Nephron (organoid): ENCODE measurements at regions not wholly inside any gene's neighbourhood (a gene's known extent, or its start where the extent isn't known, plus 50 kb on each side); places are given as distances from the start of the nearest gene placed in this dataset.
A peak's percentile ranks its signal among the peaks of the same experiment; 100 is the strongest.

Experiments used
- H3K27ac Mint-ChIP-seq, 3 experiments: 2 replicates each; pipeline ENCODE4 v1.8.0; 2020; ENCODE audit warnings: mixed read lengths in 3 of 3, mild to moderate bottlenecking in 2 of 3, moderate library complexity in 1 of 3
- H3K27me3 Mint-ChIP-seq: 2 replicates; pipeline ENCODE4 v1.8.0; 2021; ENCODE audit warnings: low read depth, mild to moderate bottlenecking, moderate library complexity, mixed read lengths
- H3K36me3 Mint-ChIP-seq: 2 replicates; pipeline ENCODE4 v1.8.0; 2020; ENCODE audit warnings: low read depth, mixed read lengths
- H3K4me1 Mint-ChIP-seq: 2 replicates; pipeline ENCODE4 v1.8.0; 2020; ENCODE audit warnings: mixed read lengths
- H3K4me3 Mint-ChIP-seq, 3 experiments: 2 replicates each; pipeline ENCODE4 v1.8.0; 2020; ENCODE audit warnings: mild to moderate bottlenecking in 3 of 3, mixed read lengths in 3 of 3, moderate library complexity in 2 of 3
- H3K9me3 Mint-ChIP-seq: 2 replicates; pipeline ENCODE4 v1.8.0; 2020; ENCODE audit warnings: mixed read lengths
- TF ChIP-seq, protein P1 (sequence below), 3 experiments: fragments of 200-600 bp; sonication (generic); IDR thresholded peaks; one replicate each; pipeline ENCODE4 v1.5.0; 2021; ENCODE audit warnings: antibody characterized with exemption in 3 of 3; ENCODE audit not compliant: unreplicated experiment in 3 of 3

DNA sequence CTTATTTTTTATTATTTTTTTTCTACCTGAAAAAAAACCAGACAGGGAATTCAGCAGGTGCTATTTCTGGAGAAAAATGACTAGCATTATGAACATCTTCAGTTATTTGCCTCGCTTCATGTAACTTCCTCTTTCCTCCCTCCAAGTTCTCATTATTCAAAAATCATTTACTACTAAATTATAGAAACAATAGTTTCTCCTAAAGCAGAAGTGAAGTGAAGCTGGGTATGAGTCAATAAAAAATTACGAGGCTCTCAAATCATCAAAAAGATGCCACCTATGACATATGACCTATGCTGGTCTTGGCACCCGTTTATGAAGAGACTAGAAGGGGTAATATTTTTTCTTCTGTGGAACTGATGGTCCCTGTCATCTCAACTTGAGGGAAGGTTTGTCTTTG is 145.0 kb upstream of the AADAT start:
- TF ChIP-seq, protein P1, sequence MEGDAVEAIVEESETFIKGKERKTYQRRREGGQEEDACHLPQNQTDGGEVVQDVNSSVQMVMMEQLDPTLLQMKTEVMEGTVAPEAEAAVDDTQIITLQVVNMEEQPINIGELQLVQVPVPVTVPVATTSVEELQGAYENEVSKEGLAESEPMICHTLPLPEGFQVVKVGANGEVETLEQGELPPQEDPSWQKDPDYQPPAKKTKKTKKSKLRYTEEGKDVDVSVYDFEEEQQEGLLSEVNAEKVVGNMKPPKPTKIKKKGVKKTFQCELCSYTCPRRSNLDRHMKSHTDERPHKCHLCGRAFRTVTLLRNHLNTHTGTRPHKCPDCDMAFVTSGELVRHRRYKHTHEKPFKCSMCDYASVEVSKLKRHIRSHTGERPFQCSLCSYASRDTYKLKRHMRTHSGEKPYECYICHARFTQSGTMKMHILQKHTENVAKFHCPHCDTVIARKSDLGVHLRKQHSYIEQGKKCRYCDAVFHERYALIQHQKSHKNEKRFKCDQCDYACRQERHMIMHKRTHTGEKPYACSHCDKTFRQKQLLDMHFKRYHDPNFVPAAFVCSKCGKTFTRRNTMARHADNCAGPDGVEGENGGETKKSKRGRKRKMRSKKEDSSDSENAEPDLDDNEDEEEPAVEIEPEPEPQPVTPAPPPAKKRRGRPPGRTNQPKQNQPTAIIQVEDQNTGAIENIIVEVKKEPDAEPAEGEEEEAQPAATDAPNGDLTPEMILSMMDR (IDR thresholded peaks at IDR 0.05; ENCODE audit: unreplicated experiment in 3 of 3), result no peak
- H3K36me3 Mint-ChIP-seq, result no peaks in the 10 kb centered on the region
- no peaks in the 10 kb centered on the region for H3K27me3 Mint-ChIP-seq
- H3K27ac Mint-ChIP-seq, result no peak overlapping the region
- peaks cover 9% of the 10 kb centered on the region for H3K4me1 Mint-ChIP-seq
- no peak overlapping the region for H3K4me3 Mint-ChIP-seq
- H3K9me3 Mint-ChIP-seq, result no peaks in the 10 kb centered on the region

DNA sequence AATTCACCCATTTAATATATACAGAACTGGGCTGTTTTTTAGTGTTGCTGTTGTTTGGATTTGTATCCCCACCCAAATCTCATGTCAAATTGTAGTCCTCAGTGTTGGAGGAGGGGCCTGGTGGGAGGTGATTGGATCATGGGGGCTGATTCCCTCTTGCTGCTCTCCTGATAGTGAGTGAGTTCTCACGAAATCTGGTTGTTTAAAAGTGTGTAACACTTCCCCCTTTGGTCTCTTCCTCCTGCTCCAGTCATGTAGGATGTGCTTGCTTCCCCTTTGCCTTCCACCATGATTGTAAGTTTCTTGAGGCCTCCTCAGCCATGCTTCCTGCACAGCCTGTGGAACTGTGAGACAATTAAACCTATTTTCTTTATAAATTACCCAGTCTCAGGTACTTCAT is 141.6 kb upstream of the AADAT start:
- Mint-ChIP-seq H3K4me3 (no peak overlapping the region), H3K27ac (no peak overlapping the region), H3K27me3 (no peaks in the 10 kb centered on the region), H3K36me3 (no peaks in the 10 kb centered on the region), H3K9me3 (no peaks in the 10 kb centered on the region), H3K4me1 (peaks cover 24% of the 10 kb centered on the region)
- TF ChIP-seq, protein P1 (IDR thresholded peaks at IDR 0.05; ENCODE audit: unreplicated experiment in 3 of 3), result no peak

DNA sequence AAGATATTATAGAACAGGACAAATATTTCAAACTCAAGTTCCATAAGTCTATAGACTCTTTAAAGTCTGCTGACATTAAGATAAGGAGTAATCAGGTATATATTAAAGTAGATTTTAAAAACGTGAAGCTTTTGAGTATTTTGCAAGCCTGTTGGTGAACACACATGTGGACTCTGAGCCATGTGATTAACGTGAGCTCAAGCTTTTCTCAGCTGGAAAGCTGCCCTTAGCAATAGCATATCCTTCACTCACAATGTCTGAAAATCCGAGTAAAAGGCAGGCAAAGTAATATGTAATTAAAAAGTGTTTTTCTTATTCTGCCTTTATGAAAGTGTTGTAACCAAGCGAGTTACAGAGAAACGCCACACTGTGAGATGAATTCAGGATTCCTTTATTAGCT is 140.5 kb upstream of the AADAT start:
- peaks cover 24% of the 10 kb centered on the region for H3K4me1 Mint-ChIP-seq

DNA sequence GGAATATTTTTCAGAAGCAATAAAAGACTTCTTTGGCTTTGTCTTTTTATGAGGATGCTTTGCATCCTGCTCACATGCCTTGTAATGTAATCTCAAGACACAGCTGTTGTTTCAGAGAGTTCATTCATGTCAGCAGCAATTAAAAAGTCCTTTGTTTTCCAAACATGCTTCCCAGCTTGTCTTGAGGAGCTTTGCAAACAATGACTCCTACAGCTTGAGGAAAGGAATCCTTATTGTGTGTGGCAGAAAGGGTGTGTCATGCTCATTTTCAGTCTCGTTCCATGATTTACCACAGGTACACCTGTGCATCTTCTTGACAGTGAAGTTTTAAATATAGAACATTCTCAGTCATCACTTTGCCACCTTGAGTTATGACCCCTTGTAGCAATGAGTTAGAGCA is 139.2 kb upstream of the AADAT start:
- no peaks in the 10 kb centered on the region for H3K27me3 Mint-ChIP-seq
- TF ChIP-seq, protein P1 (IDR thresholded peaks at IDR 0.05; ENCODE audit: unreplicated experiment in 3 of 3), result no peak
- peaks cover 24% of the 10 kb centered on the region for H3K4me1 Mint-ChIP-seq
- H3K36me3 Mint-ChIP-seq, result no peaks in the 10 kb centered on the region
- H3K27ac Mint-ChIP-seq, result peak overlapping the region in 1 of 3 experiments; percentile 48
- H3K9me3 Mint-ChIP-seq, result no peaks in the 10 kb centered on the region
- no peak overlapping the region for H3K4me3 Mint-ChIP-seq

More for the DNA sequence above, 140.5 kb upstream of the AADAT start:
- no peaks in the 10 kb centered on the region for H3K27me3 Mint-ChIP-seq
- no peak overlapping the region for H3K27ac Mint-ChIP-seq
- TF ChIP-seq, protein P1 (IDR thresholded peaks at IDR 0.05; ENCODE audit: unreplicated experiment in 3 of 3), result no peak
- H3K36me3 Mint-ChIP-seq, result no peaks in the 10 kb centered on the region
- no peak overlapping the region for H3K4me3 Mint-ChIP-seq
- no peaks in the 10 kb centered on the region for H3K9me3 Mint-ChIP-seq

DNA sequence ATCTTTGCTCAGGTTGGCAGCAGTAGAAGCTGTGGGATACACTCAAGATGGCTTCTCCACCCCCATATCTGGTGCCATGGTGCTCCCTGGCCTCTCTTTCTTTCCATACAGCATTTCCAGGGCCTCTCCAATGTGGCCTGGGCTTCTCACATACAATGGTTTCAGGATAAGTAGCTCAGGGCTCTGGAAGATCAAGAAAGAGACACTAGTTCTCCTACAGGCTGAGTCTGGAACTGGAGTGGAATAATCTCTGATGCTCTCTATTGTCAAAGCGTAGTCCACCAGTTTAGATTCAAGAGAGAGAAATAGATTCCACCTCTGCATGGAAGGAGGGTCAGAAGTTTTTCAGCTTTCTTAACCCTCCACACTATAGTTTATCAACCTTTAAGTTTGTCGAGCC is 138.2 kb upstream of the AADAT start:
- H3K36me3 Mint-ChIP-seq, result no peaks in the 10 kb centered on the region
- TF ChIP-seq, protein P1 (IDR thresholded peaks at IDR 0.05; ENCODE audit: unreplicated experiment in 3 of 3), result no peak
- H3K9me3 Mint-ChIP-seq, result no peaks in the 10 kb centered on the region
- H3K27ac Mint-ChIP-seq, result no peak overlapping the region
- no peak overlapping the region for H3K4me3 Mint-ChIP-seq
- H3K4me1 Mint-ChIP-seq, result peaks cover 24% of the 10 kb centered on the region
- H3K27me3 Mint-ChIP-seq, result no peaks in the 10 kb centered on the region

DNA sequence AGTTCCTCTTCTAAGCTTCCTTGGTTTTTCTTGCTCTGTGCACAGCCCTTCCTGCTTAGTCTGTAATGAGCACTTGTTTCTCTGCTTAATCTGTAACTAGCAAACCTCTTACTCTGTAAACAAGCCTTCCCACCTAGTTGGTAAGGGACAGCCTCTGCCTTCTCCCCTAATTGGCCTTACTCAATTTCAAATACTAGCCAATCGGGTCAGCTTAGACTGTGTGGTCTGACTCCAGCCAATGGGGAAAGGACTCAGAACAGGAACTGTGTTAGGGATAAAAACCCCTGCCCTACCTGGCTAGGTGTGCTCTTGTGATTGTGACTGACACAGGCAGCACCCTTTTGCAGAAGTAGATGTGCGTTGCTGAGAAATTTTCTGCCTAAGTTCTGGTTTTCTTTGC is 136.5 kb upstream of the AADAT start:
- Mint-ChIP-seq H3K36me3 (no peaks in the 10 kb centered on the region), H3K27ac (no peak overlapping the region), H3K9me3 (peaks cover 8% of the 10 kb centered on the region), H3K27me3 (no peaks in the 10 kb centered on the region), H3K4me1 (peaks cover 24% of the 10 kb centered on the region), H3K4me3 (no peak overlapping the region)
- TF ChIP-seq, protein P1 (IDR thresholded peaks at IDR 0.05; ENCODE audit: unreplicated experiment in 3 of 3), result no peak
